GM06990 (cell line): ENCODE measurements at regions not wholly inside any gene's neighbourhood (a gene's known extent, or its start where the extent isn't known, plus 50 kb on each side); places are given as distances from the start of the nearest gene placed in this dataset.

Experiments
- DNase-seq: peaks from one replicate; pipeline ENCODE4 v3.0.0-alpha.2; 2011; ENCODE audit not compliant: insufficient read length; ENCODE audit errors: extremely low read depth
- H3K27me3 ChIP-seq: replicated peaks from 2 replicates; pipeline ENCODE4 v1.6.0; 2011; ENCODE audit warnings: low read length; ENCODE audit not compliant: control insufficient read depth, insufficient read depth
- H3K36me3 ChIP-seq: 2 replicates; pipeline ENCODE4 v1.5.1; 2011; ENCODE audit warnings: low read length; ENCODE audit not compliant: control insufficient read depth, insufficient read depth
- H3K4me3 ChIP-seq: replicated peaks from 2 replicates; pipeline ENCODE4 v1.5.1; 2011; ENCODE audit warnings: low read depth, mild to moderate bottlenecking, control low read depth, low read length
- TF ChIP-seq, protein P1 (sequence below): IDR thresholded peaks from 2 replicates; pipeline ENCODE4 v1.5.1; 2011; ENCODE audit warnings: low read length, control low read depth, mild to moderate bottlenecking, inconsistent platforms; ENCODE audit not compliant: insufficient read depth, poor library complexity, severe bottlenecking

DNA sequence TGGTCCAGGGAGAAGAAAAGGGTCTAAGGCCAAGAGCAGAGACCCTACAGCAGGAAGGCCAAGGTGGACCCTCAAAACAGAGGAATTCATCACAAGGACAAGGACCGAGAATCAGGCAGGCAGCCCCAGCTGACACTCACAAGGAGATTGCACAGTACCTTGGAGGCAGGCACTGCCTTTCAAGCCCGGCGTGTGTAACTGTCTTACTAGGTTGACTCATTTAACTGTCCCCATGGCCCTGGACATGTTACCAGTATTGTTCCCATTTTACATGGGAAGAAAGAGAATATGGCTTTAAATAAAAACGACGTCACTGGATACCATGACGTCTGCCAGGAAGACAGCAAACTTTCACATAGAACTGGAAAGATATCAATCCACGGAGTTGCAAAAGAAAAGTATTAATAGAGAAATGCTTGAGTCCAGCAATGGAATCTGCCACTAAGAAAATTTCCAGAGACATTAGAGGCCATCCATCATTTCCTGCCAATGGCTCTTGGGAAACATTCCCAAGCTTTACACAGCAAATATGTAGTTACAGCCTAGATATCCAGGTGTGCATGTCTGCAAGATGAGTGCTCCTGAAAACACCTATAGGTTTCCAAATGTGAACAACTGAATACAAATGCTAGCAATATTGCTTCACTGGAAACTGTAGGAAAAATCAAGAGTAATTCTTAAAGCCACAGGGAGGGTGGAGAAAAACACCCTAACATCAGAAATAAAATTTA, 111.5 kb upstream of the RPS6KA2 start:
- Histone ChIP-seq H3K4me3 (no peak overlapping the region), H3K36me3 (no peaks in the 10 kb centered on the region), H3K27me3 (no peaks in the 10 kb centered on the region; the same call in 1 of the 2 replicates)
- TF ChIP-seq, protein P1, sequence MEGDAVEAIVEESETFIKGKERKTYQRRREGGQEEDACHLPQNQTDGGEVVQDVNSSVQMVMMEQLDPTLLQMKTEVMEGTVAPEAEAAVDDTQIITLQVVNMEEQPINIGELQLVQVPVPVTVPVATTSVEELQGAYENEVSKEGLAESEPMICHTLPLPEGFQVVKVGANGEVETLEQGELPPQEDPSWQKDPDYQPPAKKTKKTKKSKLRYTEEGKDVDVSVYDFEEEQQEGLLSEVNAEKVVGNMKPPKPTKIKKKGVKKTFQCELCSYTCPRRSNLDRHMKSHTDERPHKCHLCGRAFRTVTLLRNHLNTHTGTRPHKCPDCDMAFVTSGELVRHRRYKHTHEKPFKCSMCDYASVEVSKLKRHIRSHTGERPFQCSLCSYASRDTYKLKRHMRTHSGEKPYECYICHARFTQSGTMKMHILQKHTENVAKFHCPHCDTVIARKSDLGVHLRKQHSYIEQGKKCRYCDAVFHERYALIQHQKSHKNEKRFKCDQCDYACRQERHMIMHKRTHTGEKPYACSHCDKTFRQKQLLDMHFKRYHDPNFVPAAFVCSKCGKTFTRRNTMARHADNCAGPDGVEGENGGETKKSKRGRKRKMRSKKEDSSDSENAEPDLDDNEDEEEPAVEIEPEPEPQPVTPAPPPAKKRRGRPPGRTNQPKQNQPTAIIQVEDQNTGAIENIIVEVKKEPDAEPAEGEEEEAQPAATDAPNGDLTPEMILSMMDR, result no peak
- no peak for DNase-seq

DNA sequence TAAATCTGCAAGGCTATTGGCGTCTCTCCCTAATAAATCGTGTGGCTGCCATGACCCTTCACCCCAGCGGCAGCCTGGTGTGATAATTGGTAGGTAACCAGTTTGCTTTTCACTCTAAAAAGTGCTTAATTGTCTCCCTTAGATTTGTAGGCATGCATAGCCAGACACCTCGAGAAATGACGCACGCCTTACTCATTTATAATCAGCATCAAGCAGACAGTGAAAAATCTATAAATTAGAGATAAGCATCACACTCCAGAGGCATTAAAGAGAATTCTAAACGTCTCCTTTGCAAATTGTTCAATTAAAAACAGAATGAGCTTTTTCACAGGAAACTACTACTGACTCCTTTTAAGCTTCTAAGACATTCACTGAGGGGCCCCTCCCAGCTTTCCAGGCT, 110.2 kb upstream of the RPS6KA2 start:
- no peak overlapping the region for H3K4me3 ChIP-seq
- no peak for DNase-seq
- TF ChIP-seq, protein P1, result no peak
- H3K27me3 ChIP-seq, result no peaks in the 10 kb centered on the region; the same call in 1 of the 2 replicates
- H3K36me3 ChIP-seq, result no peaks in the 10 kb centered on the region

DNA sequence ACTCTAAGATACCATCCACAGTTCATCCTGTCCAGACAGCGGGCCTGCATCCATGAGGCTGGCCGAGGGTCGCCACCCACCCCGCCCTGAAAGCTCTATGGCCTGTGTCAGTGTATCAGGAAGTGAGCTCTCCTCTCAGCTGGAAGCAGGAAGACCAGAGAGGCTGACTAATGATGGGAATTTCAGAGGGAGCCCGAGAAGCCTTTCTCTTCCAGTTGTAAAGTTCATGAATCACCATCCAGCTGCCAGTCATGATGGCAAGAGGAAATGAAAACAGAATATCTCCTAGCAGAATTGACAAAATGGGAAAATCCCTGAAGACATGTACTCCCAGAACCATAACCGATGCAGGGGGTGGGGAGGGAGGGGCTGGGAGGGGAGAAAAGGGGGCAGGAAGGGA, 109.6 kb upstream of the RPS6KA2 start:
- Histone ChIP-seq H3K27me3 (no peaks in the 10 kb centered on the region; the same call in 1 of the 2 replicates), H3K4me3 (no peak overlapping the region), H3K36me3 (no peaks in the 10 kb centered on the region)
- TF ChIP-seq, protein P1, result no peak
- no peak for DNase-seq

GRCh38 chr6:166733900-166734299, 106.8 kb upstream of the RPS6KA2 start:
- Histone ChIP-seq H3K36me3 (no peaks in the 10 kb centered on the region), H3K4me3 (no peak overlapping the region), H3K27me3 (no peaks in the 10 kb centered on the region; the same call in 1 of the 2 replicates)
- TF ChIP-seq, protein P1, result no peak
- DNase-seq, result no peak

DNA sequence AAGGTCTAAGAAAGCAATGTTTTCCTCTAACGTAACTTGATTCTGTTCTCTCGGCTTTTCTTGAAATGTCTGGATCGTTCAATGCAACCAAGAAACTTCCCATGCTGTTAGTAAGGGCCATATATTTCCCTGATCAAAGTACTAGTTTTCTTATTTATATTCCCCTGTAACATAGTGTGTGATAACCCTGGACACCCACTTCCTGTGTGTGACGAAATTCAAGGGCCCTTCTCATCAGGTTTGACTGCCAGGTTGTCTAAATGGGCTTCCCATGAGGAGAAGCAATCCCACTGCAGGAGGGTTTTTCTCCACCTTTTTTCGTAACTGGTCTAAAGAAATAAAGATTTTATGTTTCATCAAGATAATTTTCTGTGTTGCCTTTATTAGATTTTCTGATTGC, 102.6 kb upstream of the RPS6KA2 start:
- Histone ChIP-seq H3K36me3 (no peaks in the 10 kb centered on the region), H3K4me3 (no peak overlapping the region), H3K27me3 (no peaks in the 10 kb centered on the region; the same call in none of the 2 replicates)
- no peak for DNase-seq
- TF ChIP-seq, protein P1, result no peak
